ENCODE measurements at regions not wholly inside any gene's neighbourhood (a gene's known extent, or its start where the extent isn't known, plus 50 kb on each side); places are given as distances from the start of the nearest gene placed in this dataset.
A peak's percentile ranks its signal among the peaks of the same experiment; 100 is the strongest.

DNA sequence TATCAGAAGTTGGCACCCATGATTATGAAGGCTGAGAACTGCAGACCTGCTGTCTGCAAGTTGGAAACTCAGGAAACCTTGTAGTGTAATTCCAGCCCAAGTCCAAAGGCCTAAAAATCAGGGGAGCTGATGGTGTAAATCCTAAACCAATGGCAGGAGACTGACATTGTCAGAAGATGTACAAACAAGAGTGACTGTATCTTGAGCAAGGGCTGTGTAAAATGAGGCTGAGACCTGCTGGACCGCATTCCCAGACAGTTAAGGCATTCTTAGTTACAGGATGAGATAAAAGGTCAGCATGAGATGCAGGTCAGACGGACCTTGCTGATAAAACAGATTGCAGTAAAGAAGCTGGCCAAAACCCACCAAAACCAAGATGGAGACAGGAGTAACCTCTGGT is 147.7 kb downstream of the COG6 start:
- no peak for DNase-seq (ENCODE audit: low read depth)
- TF ChIP-seq, protein P1, sequence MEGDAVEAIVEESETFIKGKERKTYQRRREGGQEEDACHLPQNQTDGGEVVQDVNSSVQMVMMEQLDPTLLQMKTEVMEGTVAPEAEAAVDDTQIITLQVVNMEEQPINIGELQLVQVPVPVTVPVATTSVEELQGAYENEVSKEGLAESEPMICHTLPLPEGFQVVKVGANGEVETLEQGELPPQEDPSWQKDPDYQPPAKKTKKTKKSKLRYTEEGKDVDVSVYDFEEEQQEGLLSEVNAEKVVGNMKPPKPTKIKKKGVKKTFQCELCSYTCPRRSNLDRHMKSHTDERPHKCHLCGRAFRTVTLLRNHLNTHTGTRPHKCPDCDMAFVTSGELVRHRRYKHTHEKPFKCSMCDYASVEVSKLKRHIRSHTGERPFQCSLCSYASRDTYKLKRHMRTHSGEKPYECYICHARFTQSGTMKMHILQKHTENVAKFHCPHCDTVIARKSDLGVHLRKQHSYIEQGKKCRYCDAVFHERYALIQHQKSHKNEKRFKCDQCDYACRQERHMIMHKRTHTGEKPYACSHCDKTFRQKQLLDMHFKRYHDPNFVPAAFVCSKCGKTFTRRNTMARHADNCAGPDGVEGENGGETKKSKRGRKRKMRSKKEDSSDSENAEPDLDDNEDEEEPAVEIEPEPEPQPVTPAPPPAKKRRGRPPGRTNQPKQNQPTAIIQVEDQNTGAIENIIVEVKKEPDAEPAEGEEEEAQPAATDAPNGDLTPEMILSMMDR (conservative IDR thresholded peaks at IDR 0.05; ENCODE audit: low read depth, low read length) = no peak
- H3K4me3 ChIP-seq (ENCODE audit: low read depth, low read length) = no peak overlapping the region

GRCh38 chr13:39803851-39804250 is 148.4 kb downstream of the COG6 start:
- H3K4me3 ChIP-seq (ENCODE audit: low read depth, low read length) = no peak overlapping the region
- TF ChIP-seq, protein P1 (conservative IDR thresholded peaks at IDR 0.05; ENCODE audit: low read depth, low read length) = no peak
- DNase-seq (ENCODE audit: low read depth) = no peak

DNA sequence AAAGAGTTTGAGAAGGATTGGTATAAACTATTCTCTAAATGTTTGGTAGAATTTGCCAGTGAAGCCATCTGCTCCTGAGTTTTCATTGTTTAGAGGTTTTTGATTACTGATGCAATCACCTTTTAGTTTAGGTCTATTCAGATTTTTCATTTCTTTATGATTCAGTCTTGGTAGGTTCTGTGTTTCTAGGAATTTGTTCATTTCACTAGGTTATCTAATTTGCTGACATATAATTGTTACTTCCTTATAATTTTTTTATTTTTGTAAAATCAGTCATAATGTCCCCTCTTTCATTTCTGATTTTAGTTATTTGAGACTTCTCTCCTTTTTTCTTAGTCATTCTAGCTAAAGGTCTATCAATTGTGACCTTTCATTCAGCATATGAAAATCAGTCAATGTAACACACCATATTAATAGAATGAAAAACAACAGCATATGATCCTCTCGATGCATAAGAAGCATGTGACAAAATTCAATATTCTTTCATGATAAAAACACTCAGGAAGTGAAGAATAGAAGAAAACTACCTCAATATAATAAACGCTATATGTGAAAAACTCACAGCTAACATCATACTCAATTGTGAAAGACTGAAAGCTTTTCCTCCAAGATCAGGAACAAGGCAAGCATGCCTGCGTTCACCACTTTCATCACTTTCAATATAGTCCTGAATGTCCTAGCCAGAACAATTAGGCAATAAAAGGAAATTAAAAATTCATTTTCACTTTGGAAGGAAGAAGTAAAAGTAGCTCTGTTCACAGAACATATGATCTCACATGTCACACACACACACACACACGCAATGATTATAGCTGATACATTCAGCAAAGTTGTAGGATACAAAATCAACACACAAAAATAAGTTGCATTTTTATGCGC is 149.1 kb downstream of the COG6 start:
- TF ChIP-seq, protein P1 (conservative IDR thresholded peaks at IDR 0.05; ENCODE audit: low read depth, low read length) = no peak
- no peak for DNase-seq (ENCODE audit: low read depth)
- H3K4me3 ChIP-seq (ENCODE audit: low read depth, low read length) = no peak overlapping the region

DNA sequence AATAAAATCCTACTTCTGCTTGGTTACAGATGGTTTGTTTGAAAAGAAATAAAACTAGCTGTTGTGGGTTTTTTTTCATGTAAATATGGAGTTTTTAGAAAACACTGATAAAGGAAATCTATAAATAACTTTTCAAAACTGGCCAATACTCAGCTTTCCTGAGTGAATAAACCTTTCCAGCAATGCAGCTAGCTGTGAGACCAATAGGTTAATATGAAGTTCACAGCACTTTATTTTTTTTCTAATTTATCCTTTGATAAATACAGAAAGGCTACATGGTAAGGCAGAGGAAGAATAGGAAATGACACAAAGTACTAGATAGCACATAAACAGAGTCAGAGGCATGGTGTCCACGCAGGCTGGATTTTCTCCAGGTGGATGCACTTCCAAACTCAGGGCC is 154.0 kb downstream of the COG6 start:
- TF ChIP-seq, protein P1 (conservative IDR thresholded peaks at IDR 0.05; ENCODE audit: low read depth, low read length) = no peak
- DNase-seq (ENCODE audit: low read depth) = no peak
- no peak overlapping the region for H3K4me3 ChIP-seq (ENCODE audit: low read depth, low read length)

DNA sequence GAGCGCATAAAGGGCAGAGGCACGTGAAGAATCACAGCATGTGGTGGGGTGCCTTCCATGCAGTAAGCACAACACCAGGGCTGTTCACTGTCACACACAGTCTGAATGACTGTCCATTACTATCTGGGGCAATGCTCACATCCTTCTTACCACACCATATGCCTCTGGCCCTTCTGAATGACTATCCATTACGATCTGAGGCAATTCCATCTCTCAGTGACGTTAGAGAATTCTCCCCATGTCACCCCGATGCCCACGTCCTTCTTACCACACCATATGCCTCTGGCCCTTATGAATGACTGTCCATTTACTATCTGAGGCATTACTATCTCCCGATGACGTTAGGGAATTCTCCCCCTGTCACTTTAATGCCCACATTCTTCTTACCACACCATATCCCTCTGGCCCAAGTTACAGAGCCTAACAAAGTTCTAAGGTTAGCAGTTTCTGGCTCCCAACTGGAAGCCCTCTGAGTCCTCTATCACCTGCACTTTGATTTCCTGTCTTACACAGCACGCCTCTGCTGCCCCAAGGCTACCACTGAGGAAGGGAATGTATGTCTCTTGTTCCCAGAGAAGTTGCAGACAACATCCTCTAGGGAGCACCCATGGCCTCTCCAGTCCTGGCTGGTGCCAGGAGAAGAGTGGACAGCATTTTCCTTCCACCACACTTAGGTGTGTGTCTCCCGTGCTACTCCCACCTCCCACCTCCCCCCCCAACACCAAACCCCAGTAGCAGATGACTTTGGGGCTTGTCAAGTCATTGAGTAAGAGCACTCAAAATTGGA is 154.8 kb downstream of the COG6 start:
- H3K4me3 ChIP-seq (ENCODE audit: low read depth, low read length) = no peak overlapping the region
- TF ChIP-seq, protein P1 (conservative IDR thresholded peaks at IDR 0.05; ENCODE audit: low read depth, low read length) = peak; percentile 19
- no peak for DNase-seq (ENCODE audit: low read depth)

DNA sequence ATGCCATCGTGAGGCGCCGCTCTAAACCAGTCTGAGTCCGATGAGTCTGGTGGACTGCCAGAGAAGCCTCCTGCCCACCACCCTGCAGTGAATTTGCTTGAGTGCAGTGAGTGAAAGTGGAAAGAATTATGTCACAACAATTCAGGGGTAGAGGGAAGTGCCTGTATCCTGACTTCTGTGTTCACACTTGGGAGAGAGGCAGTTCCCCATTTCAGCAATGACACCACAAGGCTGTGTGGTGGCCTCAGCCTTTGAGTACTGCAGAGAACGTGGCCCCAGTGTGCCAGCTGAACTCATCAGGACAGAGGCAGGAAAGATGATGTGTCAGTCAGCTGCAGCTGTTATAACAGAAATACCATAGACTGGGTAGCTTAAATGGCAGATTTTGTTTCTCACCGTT is 155.6 kb downstream of the COG6 start:
- TF ChIP-seq, protein P1 (conservative IDR thresholded peaks at IDR 0.05; ENCODE audit: low read depth, low read length) = no peak
- H3K4me3 ChIP-seq (ENCODE audit: low read depth, low read length) = no peak overlapping the region
- DNase-seq (ENCODE audit: low read depth) = no peak

All from choroid plexus epithelial cell (primary cell).